B cell (primary cell): ENCODE measurements at regions not wholly inside any gene's neighbourhood (a gene's known extent, or its start where the extent isn't known, plus 50 kb on each side); places are given as distances from the start of the nearest gene placed in this dataset.

Experiments
- EZH2 ChIP-seq: IDR thresholded peaks from 2 replicates; pipeline ENCODE4 v1.6.1; 2012; ENCODE audit warnings: borderline replicate concordance, low read depth, mild to moderate bottlenecking, moderate library complexity, low read length; ENCODE audit not compliant: insufficient read depth, poor library complexity, severe bottlenecking
- TF ChIP-seq, protein P1 (sequence below): fragments of 200-600 bp; IDR thresholded peaks from one replicate; pipeline ENCODE4 v1.8.0; 2022; ENCODE audit warnings: antibody characterized with exemption, mild to moderate bottlenecking

DNA sequence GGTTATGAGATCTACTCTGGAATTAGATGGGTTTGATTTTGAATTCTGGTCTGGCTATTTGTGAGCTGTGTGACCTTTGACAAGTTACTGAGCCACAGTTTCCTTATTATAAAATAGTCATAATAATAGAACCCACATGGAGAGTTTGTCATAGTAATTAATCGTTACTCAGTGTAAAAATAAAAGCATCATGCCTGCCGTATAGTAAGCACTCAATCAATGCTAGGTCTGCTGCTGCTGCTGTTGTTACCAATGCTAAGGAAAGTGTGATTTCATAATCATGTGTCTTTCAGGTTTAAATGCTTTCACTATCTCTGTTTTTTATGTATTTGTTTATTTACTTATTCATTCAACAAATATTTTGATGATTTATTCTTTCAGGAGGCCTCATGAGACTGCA is 539.9 kb upstream of the SEL1L start:
- TF ChIP-seq, protein P1, sequence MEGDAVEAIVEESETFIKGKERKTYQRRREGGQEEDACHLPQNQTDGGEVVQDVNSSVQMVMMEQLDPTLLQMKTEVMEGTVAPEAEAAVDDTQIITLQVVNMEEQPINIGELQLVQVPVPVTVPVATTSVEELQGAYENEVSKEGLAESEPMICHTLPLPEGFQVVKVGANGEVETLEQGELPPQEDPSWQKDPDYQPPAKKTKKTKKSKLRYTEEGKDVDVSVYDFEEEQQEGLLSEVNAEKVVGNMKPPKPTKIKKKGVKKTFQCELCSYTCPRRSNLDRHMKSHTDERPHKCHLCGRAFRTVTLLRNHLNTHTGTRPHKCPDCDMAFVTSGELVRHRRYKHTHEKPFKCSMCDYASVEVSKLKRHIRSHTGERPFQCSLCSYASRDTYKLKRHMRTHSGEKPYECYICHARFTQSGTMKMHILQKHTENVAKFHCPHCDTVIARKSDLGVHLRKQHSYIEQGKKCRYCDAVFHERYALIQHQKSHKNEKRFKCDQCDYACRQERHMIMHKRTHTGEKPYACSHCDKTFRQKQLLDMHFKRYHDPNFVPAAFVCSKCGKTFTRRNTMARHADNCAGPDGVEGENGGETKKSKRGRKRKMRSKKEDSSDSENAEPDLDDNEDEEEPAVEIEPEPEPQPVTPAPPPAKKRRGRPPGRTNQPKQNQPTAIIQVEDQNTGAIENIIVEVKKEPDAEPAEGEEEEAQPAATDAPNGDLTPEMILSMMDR = no peak
- no peak for TF ChIP-seq EZH2
